Uterus (tissue), 3 donors: ENCODE measurements at regions not wholly inside any gene's neighbourhood (a gene's known extent, or its start where the extent isn't known, plus 50 kb on each side); places are given as distances from the start of the nearest gene placed in this dataset.

Experiments
- DNase-seq, 2 donors: peaks; one replicate each; pipeline ENCODE4 v3.0.0-alpha.2; 2019 to 2020
- H3K27ac ChIP-seq, 2 donors: fragments of 200-600 bp; sonication (generic); 1 replicate in 1 of 2; 2 replicates in 1 of 2; pipeline ENCODE4 v1.5.1; 2016 to 2018
- H3K27me3 ChIP-seq, 2 donors: fragments of 200-600 bp; sonication (generic); one replicate each; pipeline ENCODE4 v1.5.1; 2018 to 2019; ENCODE audit warnings: control low read depth in 1 of 2
- H3K36me3 ChIP-seq, 2 donors: fragments of 200-600 bp; sonication (generic); one replicate each; pipeline ENCODE4 v1.5.1; 2019; ENCODE audit warnings: control low read depth in 1 of 2
- H3K4me1 ChIP-seq, 2 donors: fragments of 200-600 bp; sonication (generic); one replicate each; pipeline ENCODE4 v1.5.1; 2018 to 2019; ENCODE audit warnings: control low read depth in 1 of 2
- H3K4me3 ChIP-seq, 2 donors: fragments of 200-600 bp; sonication (generic); 1 replicate in 1 of 2; 2 replicates in 1 of 2; pipeline ENCODE4 v1.5.1; 2018 to 2019; ENCODE audit warnings: mild to moderate bottlenecking in 1 of 2
- H3K9me3 ChIP-seq, 2 donors: fragments of 200-600 bp; sonication (generic); one replicate each; pipeline ENCODE4 v1.5.1; 2019; ENCODE audit warnings: control low read depth in 1 of 2
- POLR2A ChIP-seq, 2 donors: fragments of 450-650 bp; IDR thresholded peaks; one replicate each; pipeline ENCODE4 v1.6.1; 2016; ENCODE audit warnings: antibody characterized with exemption in 2 of 2, mild to moderate bottlenecking in 1 of 2, moderate library complexity in 1 of 2
- intact Hi-C: fragments of 100-400 bp; cut with DNase I; formaldehyde crosslinking; loops from one replicate; pipeline ENCODE4 v1.15.1; 2023; ENCODE audit warnings: low total_unique reads
- TF ChIP-seq, protein P1 (sequence below), 4 experiments: fragments of 200-600 bp in 2 of 4; fragments of 450-650 bp in 2 of 4; sonication (generic) in 2 of 4; IDR thresholded peaks; one replicate each; pipeline ENCODE4 v1.5.1; 2016 to 2019; ENCODE audit warnings: antibody characterized with exemption in 4 of 4, mild to moderate bottlenecking in 2 of 4, moderate library complexity in 1 of 4
- donor health status: DM: yes; HTN: yes; CAD: no.

DNA sequence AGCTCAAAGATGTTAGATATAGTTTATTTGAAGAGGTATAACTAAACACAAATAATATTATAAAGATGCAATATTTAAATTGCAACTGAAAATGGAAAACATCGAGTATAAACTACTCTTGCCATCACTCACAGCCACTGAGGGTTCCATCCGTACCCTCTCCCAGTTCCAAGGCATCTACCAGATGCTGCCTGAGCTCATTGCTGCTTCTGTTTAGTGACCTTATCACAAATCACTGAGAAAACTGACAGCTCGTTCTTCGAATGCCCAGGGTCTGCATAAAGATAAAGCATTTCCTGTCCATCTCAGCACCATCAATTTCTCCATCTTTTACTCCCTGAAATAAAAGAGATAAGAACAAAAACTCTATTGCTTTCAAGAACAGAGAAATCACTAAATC lies 391.7 kb upstream of the NWD2 start:
- H3K36me3 ChIP-seq, result no peaks in the 10 kb centered on the region
- no peak for DNase-seq
- TF ChIP-seq, protein P1, sequence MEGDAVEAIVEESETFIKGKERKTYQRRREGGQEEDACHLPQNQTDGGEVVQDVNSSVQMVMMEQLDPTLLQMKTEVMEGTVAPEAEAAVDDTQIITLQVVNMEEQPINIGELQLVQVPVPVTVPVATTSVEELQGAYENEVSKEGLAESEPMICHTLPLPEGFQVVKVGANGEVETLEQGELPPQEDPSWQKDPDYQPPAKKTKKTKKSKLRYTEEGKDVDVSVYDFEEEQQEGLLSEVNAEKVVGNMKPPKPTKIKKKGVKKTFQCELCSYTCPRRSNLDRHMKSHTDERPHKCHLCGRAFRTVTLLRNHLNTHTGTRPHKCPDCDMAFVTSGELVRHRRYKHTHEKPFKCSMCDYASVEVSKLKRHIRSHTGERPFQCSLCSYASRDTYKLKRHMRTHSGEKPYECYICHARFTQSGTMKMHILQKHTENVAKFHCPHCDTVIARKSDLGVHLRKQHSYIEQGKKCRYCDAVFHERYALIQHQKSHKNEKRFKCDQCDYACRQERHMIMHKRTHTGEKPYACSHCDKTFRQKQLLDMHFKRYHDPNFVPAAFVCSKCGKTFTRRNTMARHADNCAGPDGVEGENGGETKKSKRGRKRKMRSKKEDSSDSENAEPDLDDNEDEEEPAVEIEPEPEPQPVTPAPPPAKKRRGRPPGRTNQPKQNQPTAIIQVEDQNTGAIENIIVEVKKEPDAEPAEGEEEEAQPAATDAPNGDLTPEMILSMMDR (IDR thresholded peaks at IDR 0.05), result no peak
- TF ChIP-seq POLR2A (IDR thresholded peaks at IDR 0.05), result no peak

GRCh38 chr4:36854554-36854953 lies 390.0 kb upstream of the NWD2 start:
- no peak for TF ChIP-seq POLR2A (IDR thresholded peaks at IDR 0.05)
- TF ChIP-seq, protein P1 (IDR thresholded peaks at IDR 0.05), result no peak
- no peaks in the 10 kb centered on the region for H3K27me3 ChIP-seq
- no peak for DNase-seq
- no peaks in the 10 kb centered on the region for H3K36me3 ChIP-seq
- no peak overlapping the region for H3K27ac ChIP-seq
- H3K4me1 ChIP-seq, result no peaks in the 10 kb centered on the region
- H3K4me3 ChIP-seq, result no peak overlapping the region
- intact Hi-C loops, result no loop called here
- no peaks in the 10 kb centered on the region for H3K9me3 ChIP-seq

More for the DNA sequence above, 391.7 kb upstream of the NWD2 start:
- H3K27ac ChIP-seq, result no peak overlapping the region
- H3K4me3 ChIP-seq, result no peak overlapping the region
- no peaks in the 10 kb centered on the region for H3K4me1 ChIP-seq
- no peaks in the 10 kb centered on the region for H3K27me3 ChIP-seq
- intact Hi-C loops, result no loop called here
- H3K9me3 ChIP-seq, result no peaks in the 10 kb centered on the region

DNA sequence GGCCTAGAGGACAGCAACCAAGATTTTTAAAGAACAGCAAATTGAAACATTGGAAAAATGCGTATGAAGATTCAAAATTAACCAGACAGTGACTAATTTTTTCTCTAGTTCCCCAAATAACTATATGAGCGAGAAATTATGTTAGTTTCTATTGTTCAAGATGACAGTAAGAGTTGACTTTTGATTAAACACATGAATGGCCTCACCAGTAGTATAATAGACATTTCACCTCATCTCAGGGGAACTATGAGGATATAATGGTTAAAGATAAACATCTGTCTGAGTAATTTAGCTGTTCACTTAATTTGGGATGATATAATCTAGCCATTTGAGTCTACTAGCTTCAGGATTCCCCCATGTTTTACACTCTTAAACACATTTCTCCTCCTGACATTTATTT lies 380.9 kb upstream of the NWD2 start:
- DNase-seq, result no peak
- H3K4me3 ChIP-seq, result no peak overlapping the region
- H3K9me3 ChIP-seq, result no peaks in the 10 kb centered on the region
- H3K27me3 ChIP-seq, result no peaks in the 10 kb centered on the region
- intact Hi-C loops, result no loop called here
- TF ChIP-seq, protein P1 (IDR thresholded peaks at IDR 0.05), result no peak
- TF ChIP-seq POLR2A (IDR thresholded peaks at IDR 0.05), result no peak
- no peaks in the 10 kb centered on the region for H3K36me3 ChIP-seq
- H3K27ac ChIP-seq, result no peak overlapping the region
- no peaks in the 10 kb centered on the region for H3K4me1 ChIP-seq

DNA sequence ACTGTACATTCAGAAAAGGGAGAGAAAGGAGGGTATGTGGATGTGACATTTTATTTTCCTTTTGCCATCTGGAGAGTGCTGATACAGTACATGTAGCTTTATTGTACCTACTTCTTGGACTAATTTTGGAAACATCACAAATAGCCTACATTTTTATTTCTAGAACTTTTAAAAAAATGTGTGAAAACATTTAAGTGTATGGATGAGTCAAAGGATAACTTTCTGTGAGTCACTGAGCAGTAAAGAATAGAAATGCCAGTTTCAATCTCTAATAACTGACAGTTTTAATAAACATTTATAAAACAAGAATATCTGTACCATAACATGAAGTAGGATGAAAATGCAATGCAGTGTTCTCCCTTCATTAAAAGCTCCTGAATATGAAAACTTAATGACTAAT lies 374.4 kb upstream of the NWD2 start:
- Histone ChIP-seq H3K4me3 (no peak overlapping the region), H3K9me3 (no peaks in the 10 kb centered on the region), H3K36me3 (no peaks in the 10 kb centered on the region), H3K27me3 (no peaks in the 10 kb centered on the region), H3K27ac (no peak overlapping the region), H3K4me1 (no peaks in the 10 kb centered on the region)
- no peak for DNase-seq
- intact Hi-C loops, result no loop called here
- no peak for TF ChIP-seq POLR2A (IDR thresholded peaks at IDR 0.05)
- TF ChIP-seq, protein P1 (IDR thresholded peaks at IDR 0.05), result no peak

- no peak for DNase-seq
- Histone ChIP-seq H3K36me3 (no peaks in the 10 kb centered on the region), H3K9me3 (no peaks in the 10 kb centered on the region), H3K27ac (no peak overlapping the region), H3K27me3 (no peaks in the 10 kb centered on the region), H3K4me1 (no peaks in the 10 kb centered on the region), H3K4me3 (no peak overlapping the region)
- TF ChIP-seq, protein P1 (IDR thresholded peaks at IDR 0.05), result no peak
- TF ChIP-seq POLR2A (IDR thresholded peaks at IDR 0.05), result no peak
- intact Hi-C loops, result no loop called here
These were observed 371.9 kb upstream of the NWD2 start for GRCh38 chr4:36872679-36873078.
